ENCODE measurements at regions not wholly inside any gene's neighbourhood (a gene's known extent, or its start where the extent isn't known, plus 50 kb on each side); places are given as distances from the start of the nearest gene placed in this dataset.

- DNase-seq, result no peak
These were observed 78.0 kb upstream of the CTLA4 start for GRCh38 chr2:203789618-203790017.

- DNase-seq, result no peak
These were observed 77.3 kb upstream of the CTLA4 start for GRCh38 chr2:203790134-203790852.

GRCh38 chr2:203796248-203797010 is 71.1 kb upstream of the CTLA4 start:
- DNase-seq, result no peak

GRCh38 chr2:203797276-203797675 is 70.3 kb upstream of the CTLA4 start:
- no peak for DNase-seq

- DNase-seq, result no peak
These were observed 69.9 kb upstream of the CTLA4 start for GRCh38 chr2:203797712-203798111.

- DNase-seq, result no peak
These were observed 69.1 kb upstream of the CTLA4 start for GRCh38 chr2:203798296-203799087.

- DNase-seq, result peak; percentile 45
These were observed 67.7 kb upstream of the CTLA4 start for GRCh38 chr2:203799908-203800307.

GRCh38 chr2:203800783-203801182 is 66.8 kb upstream of the CTLA4 start:
- no peak for DNase-seq

- no peak for DNase-seq
These were observed 65.1 kb upstream of the CTLA4 start for GRCh38 chr2:203802342-203803052.

- no peak for DNase-seq
These were observed 64.5 kb upstream of the CTLA4 start for GRCh38 chr2:203803053-203803429.

GRCh38 chr2:203804070-203804469 is 63.5 kb upstream of the CTLA4 start:
- no peak for DNase-seq

GRCh38 chr2:203804764-203805485 is 62.6 kb upstream of the CTLA4 start:
- no peak for DNase-seq

GRCh38 chr2:203805486-203805838 is 62.1 kb upstream of the CTLA4 start:
- DNase-seq, result no peak

GRCh38 chr2:203806761-203807160 is 60.8 kb upstream of the CTLA4 start:
- DNase-seq, result no peak

- DNase-seq, result no peak
These were observed 59.4 kb upstream of the CTLA4 start for GRCh38 chr2:203808046-203808750.

GRCh38 chr2:203809084-203809521 is 58.5 kb upstream of the CTLA4 start:
- DNase-seq, result no peak

- DNase-seq, result no peak
These were observed 57.5 kb upstream of the CTLA4 start for GRCh38 chr2:203809991-203810510.

GRCh38 chr2:203811491-203812221 is 55.9 kb upstream of the CTLA4 start:
- no peak for DNase-seq

GRCh38 chr2:203812294-203813221 is 55.0 kb upstream of the CTLA4 start:
- no peak for DNase-seq
